Cardiac muscle cell (in vitro differentiated cells and primary cell): ENCODE measurements at regions not wholly inside any gene's neighbourhood (a gene's known extent, or its start where the extent isn't known, plus 50 kb on each side); places are given as distances from the start of the nearest gene placed in this dataset.
"Not testable (repeated sequence)": the region's sequence is repeated elsewhere in the genome, so short reads cannot be mapped to it uniquely, and the experiment has no call there.

Experiments used
- DNase-seq, 2 donors: peaks; one replicate each; pipeline versions ENCODE4 v3.0.0 to v3.0.0-alpha.2; 2010 to 2017; ENCODE audit warnings: low read depth in 1 of 2, low spot score in 1 of 2
- H3K27ac ChIP-seq: fragments of 200-600 bp; sonication (generic); 2 replicates; pipeline ENCODE4 v1.5.1; 2016
- H3K27me3 ChIP-seq: fragments of 200-600 bp; sonication (generic); 2 replicates; pipeline ENCODE4 v1.6.0; 2016; ENCODE audit warnings: control low read depth
- H3K36me3 ChIP-seq: fragments of 200-600 bp; sonication (generic); 2 replicates; pipeline ENCODE4 v1.5.1; 2016; ENCODE audit warnings: control low read depth
- H3K4me1 ChIP-seq: fragments of 200-600 bp; sonication (generic); 2 replicates; pipeline ENCODE4 v1.8.1; 2017; ENCODE audit warnings: low read depth, mild to moderate bottlenecking, mixed run types
- H3K4me3 ChIP-seq: fragments of 200-600 bp; sonication (generic); 2 replicates; pipeline ENCODE4 v1.5.1; 2016; ENCODE audit warnings: mild to moderate bottlenecking
- H3K9me3 ChIP-seq: fragments of 200-600 bp; sonication (generic); 2 replicates; pipeline ENCODE4 v1.5.1; 2017; ENCODE audit warnings: low read depth, mild to moderate bottlenecking, control low read depth
- TF ChIP-seq, protein P1 (sequence below): IDR thresholded peaks from 2 replicates; pipeline ENCODE4 v1.5.1; 2012; ENCODE audit warnings: low read depth, mild to moderate bottlenecking, low read length

DNA sequence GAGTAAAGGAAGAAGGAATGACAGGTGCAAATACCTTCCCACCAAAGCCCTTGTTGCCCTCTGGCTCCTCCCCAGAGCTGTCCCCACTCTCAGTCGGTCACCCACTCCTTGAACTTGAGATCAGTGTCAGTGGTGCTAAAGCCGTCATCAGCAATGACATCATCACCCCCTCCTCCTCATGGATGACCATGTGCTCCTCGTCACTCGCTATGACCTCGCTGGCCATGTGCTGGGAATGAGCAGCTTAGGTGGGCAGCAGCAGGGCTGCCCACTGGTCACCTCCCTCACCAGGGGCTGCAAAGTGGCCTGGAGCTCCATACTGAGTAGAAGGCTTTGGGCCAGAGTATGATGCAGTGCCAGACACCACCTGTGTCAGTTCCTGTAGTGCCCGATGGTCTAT, 153.1 kb upstream of the CDK13 start:
- not testable (repeated sequence) for H3K27ac ChIP-seq, H3K4me1 ChIP-seq, H3K9me3 ChIP-seq, H3K36me3 ChIP-seq, DNase-seq, H3K27me3 ChIP-seq, H3K4me3 ChIP-seq

DNA sequence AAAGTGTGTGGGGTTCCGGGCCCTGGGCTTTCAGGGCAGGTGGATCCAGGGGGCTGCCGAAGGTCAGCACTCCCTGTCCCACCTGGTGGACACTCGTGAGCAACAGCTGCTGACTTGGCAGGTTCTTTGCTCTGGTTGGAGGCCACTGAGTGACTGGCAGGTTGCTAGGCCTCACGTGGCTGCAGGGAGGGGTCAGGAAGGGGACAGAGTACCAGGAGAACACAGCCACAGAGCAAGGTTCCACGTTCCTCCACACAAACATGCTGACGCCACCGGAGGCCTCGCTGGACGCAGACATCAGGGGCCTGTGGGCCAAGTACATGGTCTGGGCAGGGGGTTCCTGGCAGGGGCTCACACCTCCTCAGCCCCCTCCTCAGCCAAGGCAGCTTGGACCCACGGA, 152.0 kb upstream of the CDK13 start:
- not testable (repeated sequence) for H3K27ac ChIP-seq, H3K4me3 ChIP-seq, DNase-seq, H3K36me3 ChIP-seq, H3K9me3 ChIP-seq, H3K4me1 ChIP-seq, H3K27me3 ChIP-seq

DNA sequence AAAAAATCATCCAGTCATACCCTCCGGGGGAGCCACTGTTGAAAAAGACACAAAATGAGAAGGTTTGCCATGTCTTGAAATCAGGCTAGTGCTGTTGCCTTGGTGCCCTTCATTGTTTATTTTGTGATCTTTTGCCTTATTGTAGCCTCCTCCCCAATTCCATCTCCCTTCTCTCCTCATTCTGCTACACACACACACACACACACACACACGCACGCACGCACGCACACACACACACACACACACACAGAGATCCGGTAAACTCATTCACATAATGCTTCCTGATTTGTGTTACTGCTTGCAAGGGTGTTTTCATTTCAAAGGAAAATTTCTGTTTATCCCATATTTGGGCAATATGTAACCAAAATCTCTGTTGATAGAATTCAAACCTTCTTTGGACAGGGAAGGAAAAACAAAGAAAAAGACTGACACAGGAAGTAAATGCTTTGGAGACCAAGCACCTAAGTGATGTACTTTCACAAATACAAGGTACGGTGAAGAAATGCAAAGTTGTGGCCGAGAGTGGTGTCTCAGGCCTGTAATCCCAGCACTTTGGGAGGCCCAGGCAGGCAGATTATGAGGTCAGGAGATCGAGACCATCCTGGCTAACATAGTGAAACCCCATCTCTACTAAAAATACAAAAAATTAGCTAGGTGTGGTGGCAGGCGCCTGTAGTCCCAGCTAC, 141.1 kb upstream of the CDK13 start:
- Histone ChIP-seq H3K4me3 (no peak overlapping the region), H3K27me3 (no peaks in the 10 kb centered on the region), H3K27ac (no peak overlapping the region), H3K9me3 (no peaks in the 10 kb centered on the region), H3K36me3 (no peaks in the 10 kb centered on the region), H3K4me1 (no peaks in the 10 kb centered on the region)
- TF ChIP-seq, protein P1, sequence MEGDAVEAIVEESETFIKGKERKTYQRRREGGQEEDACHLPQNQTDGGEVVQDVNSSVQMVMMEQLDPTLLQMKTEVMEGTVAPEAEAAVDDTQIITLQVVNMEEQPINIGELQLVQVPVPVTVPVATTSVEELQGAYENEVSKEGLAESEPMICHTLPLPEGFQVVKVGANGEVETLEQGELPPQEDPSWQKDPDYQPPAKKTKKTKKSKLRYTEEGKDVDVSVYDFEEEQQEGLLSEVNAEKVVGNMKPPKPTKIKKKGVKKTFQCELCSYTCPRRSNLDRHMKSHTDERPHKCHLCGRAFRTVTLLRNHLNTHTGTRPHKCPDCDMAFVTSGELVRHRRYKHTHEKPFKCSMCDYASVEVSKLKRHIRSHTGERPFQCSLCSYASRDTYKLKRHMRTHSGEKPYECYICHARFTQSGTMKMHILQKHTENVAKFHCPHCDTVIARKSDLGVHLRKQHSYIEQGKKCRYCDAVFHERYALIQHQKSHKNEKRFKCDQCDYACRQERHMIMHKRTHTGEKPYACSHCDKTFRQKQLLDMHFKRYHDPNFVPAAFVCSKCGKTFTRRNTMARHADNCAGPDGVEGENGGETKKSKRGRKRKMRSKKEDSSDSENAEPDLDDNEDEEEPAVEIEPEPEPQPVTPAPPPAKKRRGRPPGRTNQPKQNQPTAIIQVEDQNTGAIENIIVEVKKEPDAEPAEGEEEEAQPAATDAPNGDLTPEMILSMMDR = no peak
- DNase-seq = no peak

DNA sequence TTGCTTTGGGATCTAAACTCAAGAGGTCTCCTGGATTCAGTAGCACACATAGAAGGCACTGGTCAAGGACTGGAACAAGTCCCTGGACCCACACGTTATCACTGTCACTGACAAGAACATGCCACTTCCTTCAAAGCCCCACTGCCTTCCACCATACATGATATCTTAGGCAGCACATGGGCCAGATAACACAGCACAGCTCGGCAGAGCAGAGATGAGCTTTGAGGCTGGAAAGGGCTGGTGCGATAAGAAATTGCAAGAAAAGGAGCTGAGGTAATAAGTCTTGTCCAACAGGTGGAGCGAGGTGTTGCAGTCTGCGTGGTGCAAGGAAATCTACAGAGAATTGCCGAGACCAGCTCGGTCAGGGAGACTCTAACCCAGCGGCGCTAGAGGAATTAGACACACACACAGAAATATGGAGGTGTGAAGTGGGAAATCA, 139.8 kb upstream of the CDK13 start:
- Histone ChIP-seq H3K27me3 (no peaks in the 10 kb centered on the region), H3K9me3 (no peaks in the 10 kb centered on the region), H3K4me3 (no peak overlapping the region), H3K4me1 (no peaks in the 10 kb centered on the region), H3K36me3 (no peaks in the 10 kb centered on the region), H3K27ac (no peak overlapping the region)
- DNase-seq = no peak
- TF ChIP-seq, protein P1 = no peak

DNA sequence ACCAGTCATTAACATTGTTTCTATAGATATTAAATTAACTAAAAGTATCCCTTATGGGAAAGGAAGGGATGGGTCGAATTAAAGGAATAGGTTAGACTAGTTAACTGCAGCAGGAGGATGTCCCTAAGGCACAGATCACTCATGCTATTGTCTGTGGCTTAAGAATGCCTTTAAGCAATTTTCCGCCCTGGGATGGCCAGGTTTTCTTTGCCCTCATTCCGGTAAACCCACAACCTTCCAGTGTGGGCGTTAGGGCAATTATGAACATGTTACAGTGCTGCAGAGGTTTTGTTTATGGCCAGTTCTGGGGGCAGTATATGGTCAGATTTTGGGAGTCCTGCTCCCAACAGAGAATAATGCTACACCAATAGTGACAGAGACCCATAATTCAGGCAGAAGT, 139.3 kb upstream of the CDK13 start:
- Histone ChIP-seq H3K4me3 (no peak overlapping the region), H3K4me1 (no peaks in the 10 kb centered on the region), H3K27me3 (peaks cover 3% of the 10 kb centered on the region), H3K36me3 (no peaks in the 10 kb centered on the region), H3K27ac (no peak overlapping the region), H3K9me3 (no peaks in the 10 kb centered on the region)
- no peak for DNase-seq
- TF ChIP-seq, protein P1 = no peak

DNA sequence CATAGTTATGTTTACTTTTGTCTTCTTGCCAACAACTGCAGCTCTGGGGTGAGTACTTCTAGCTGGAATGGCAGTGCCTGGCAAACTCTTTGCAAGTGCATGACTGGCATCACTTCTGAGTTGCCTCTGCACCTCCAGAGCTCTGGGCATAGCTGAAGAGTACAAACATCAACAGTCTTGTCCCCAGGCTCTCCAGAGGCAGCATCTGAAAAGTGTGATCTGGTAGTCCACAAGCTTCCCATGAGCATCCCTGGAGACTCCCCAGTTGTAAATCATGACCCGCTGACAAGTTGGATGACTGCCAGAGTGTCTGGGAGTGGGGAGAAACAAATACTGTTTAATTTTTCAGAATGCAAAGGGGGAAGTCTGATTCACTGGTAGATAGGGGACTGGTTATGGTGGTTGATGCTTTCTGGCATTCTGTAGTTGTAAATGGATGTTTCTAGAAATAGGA, 138.9 kb upstream of the CDK13 start:
- H3K27me3 ChIP-seq = peaks cover 7% of the 10 kb centered on the region
- H3K36me3 ChIP-seq = no peaks in the 10 kb centered on the region
- H3K9me3 ChIP-seq = no peaks in the 10 kb centered on the region
- H3K27ac ChIP-seq = no peak overlapping the region
- no peak overlapping the region for H3K4me3 ChIP-seq
- TF ChIP-seq, protein P1 = no peak
- H3K4me1 ChIP-seq = no peaks in the 10 kb centered on the region
- peak in 1 of 2 donors; percentile 23 for DNase-seq
